HG02642 (cell line): ENCODE measurements at regions not wholly inside any gene's neighbourhood (a gene's known extent, or its start where the extent isn't known, plus 50 kb on each side); places are given as distances from the start of the nearest gene placed in this dataset.

Experiments used
- ATAC-seq: cut with Tn5 transposase; IDR thresholded peaks from one replicate; pipeline ENCODE4 v1.9.1; 2021; ENCODE audit warnings: mild to moderate bottlenecking; ENCODE audit not compliant: unreplicated experiment, poor library complexity

GRCh38 chr10:117698809-117699208 is 156.3 kb downstream of the EMX2 start:
- no peak for ATAC-seq

GRCh38 chr10:117699436-117700075 is 157.0 kb downstream of the EMX2 start:
- ATAC-seq = no peak

- no peak for ATAC-seq
These were observed 167.7 kb downstream of the EMX2 start for GRCh38 chr10:117710181-117710798.

GRCh38 chr10:117716889-117717288 is 174.3 kb downstream of the EMX2 start:
- no peak for ATAC-seq

- ATAC-seq = no peak
These were observed 176.7 kb downstream of the EMX2 start for GRCh38 chr10:117718986-117719920.

- no peak for ATAC-seq
These were observed 178.6 kb downstream of the EMX2 start for GRCh38 chr10:117720931-117721835.

GRCh38 chr10:117721873-117722272 is 179.3 kb downstream of the EMX2 start:
- no peak for ATAC-seq

GRCh38 chr10:117723343-117723742 is 180.8 kb downstream of the EMX2 start:
- no peak for ATAC-seq

GRCh38 chr10:117725993-117726392 is 183.4 kb downstream of the EMX2 start:
- no peak for ATAC-seq

- ATAC-seq = no peak
These were observed 184.2 kb downstream of the EMX2 start for GRCh38 chr10:117726596-117727295.

- no peak for ATAC-seq
These were observed 184.9 kb downstream of the EMX2 start for GRCh38 chr10:117727421-117727820.

- ATAC-seq = no peak
These were observed 185.5 kb downstream of the EMX2 start for GRCh38 chr10:117728087-117728486.

GRCh38 chr10:117729156-117729555 is 186.6 kb downstream of the EMX2 start:
- ATAC-seq = no peak

GRCh38 chr10:117731121-117731791 is 188.7 kb downstream of the EMX2 start:
- ATAC-seq = no peak

GRCh38 chr10:117734731-117735405 is 192.3 kb downstream of the EMX2 start:
- no peak for ATAC-seq

- ATAC-seq = no peak
These were observed 194.1 kb downstream of the EMX2 start for GRCh38 chr10:117736655-117737054.

- no peak for ATAC-seq
These were observed 197.5 kb downstream of the EMX2 start for GRCh38 chr10:117740088-117740487.

GRCh38 chr10:117740691-117741222 is 198.2 kb downstream of the EMX2 start:
- no peak for ATAC-seq
